ENCODE measurements at regions not wholly inside any gene's neighbourhood (a gene's known extent, or its start where the extent isn't known, plus 50 kb on each side); places are given as distances from the start of the nearest gene placed in this dataset.
"Not testable (repeated sequence)": the region's sequence is repeated elsewhere in the genome, so short reads cannot be mapped to it uniquely, and the experiment has no call there.

DNA sequence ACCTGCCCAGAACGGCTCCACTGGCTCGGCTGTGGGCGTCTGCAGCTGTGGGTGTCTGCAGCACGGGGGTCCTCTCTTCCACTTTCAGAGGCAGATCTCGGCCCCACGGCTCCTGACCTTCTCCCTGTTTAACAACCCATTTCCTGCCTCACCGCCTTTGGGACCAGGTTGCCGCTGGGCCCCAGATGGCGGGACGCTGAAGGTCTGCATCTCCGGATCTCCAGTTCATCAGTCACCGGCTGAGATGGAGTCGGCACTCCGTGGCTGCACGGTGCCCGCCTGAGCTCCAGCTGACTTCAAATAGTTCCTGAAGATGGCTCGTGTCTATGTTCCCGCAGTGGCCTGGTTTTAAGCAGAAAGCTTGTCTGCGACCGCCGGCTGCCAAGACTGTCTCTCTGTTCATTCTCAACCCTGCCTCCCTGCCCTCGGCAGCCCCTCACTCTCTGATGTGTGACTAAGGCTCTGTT, 475.9 kb downstream of the BRD1 start:
- no peak for DNase-seq (ENCODE audit: low read depth in 3 of 3)

DNA sequence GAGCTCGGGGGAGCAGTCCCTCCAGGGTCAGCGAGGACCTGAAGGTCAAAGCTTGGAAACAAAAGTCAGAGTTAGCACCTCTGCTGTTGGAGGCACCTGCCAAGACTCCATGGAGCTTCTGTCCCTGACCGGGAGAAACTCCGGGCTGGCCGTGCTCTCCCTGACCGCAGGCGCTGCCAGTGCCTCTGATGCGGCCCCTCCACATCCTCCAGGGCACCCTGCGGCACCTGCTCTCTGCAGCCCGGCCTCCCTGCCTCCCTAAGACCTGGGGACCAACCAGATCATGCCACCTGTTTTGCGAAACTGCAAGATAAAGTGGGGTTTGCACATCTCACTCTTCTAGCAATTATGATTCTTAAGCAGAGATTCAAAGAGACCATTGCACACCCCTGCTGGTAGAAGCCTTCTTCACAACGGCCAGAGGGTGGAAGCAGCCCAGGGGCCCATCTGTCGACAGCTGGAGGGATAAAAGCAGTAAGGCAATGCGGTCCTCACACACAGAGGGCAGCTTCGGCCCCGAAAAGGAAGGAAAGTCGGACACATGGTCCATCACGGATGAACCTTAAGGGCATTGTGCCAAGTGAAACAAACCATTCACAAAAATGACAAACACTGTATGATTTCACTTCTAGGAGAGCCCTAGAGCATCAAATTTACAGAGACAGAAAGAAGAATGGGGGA, 477.1 kb downstream of the BRD1 start:
- DNase-seq (ENCODE audit: low read depth in 3 of 3): no peak

DNA sequence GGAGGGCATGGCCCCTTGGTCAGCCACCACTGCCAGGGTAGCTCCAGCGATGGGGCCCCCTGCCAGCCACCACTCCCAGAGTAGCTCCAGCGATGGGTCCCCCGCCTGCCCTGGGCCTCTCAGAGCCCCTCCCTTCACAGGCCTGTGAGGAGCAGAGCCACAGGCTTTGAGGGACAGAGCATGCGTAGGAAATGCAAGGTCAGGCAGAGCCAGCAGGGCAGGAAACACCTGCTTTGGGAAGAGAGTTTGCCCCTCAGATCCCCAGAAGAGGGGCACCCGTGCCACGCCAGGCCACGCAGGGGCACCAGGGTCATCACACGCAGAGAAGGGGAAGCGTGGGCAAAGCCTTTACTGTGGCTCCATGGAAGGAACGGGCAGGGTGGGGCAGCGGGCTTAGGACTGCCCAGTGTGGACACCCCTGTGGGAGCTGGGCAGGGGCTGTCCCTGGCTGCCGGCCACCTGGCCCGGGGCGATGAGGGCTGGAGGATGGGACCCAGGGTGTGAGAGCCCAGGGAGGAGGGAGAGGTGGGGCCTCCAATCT, 477.8 kb downstream of the BRD1 start:
- DNase-seq (ENCODE audit: low read depth in 3 of 3): no peak

DNA sequence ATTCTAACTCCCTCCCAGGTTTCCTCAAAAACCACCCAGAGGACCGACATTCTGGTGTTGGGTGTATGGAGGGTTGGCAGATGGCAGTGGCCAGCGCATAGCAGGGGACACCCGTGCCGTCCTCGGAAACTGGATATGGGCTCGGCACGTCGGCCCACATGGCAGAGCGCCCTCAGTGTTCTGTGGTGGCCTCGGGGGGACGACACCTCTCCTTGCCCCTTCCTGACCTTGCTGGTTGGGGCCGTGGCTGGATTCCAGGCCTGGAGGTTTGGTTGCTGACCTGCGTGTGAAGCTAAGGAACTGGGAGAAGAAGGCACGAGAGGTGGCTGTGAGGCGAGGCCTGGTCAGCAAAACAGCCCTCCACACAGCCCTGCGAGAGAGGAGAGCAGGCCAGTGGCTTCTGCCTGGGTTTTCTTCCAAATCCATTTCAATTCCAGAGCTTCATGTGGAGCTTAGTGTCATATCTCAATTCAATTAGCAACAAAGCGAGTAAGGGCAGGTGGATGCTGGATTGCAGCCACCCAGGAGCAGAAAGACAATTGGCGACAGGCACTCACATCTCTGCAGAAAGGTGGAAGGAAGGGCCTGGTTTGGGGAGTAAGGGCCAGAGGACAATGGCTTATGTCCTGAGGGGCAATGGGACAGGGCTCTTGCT, 478.4 kb downstream of the BRD1 start:
- no peak for DNase-seq (ENCODE audit: low read depth in 3 of 3)

DNA sequence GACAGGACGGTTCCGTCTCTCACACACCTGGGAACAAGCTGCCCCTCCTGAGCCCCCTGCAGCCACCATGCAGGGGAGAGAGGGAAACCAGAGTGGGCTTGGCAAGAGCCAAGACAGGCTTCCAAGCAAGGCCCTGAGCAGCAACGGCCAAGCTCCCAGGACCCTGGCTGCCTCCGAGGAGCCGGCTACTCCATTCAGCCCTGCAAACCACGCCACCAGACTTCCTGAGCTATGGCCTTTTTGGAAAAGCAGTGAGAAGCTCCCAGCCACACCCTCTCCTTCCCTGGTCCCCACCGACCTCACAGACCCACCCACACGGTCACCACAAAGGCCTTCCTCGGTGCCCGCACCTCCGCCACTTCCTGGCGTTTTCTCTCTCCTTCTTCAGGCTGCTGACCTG, 479.0 kb downstream of the BRD1 start:
- no peak for DNase-seq (ENCODE audit: low read depth in 3 of 3)

DNA sequence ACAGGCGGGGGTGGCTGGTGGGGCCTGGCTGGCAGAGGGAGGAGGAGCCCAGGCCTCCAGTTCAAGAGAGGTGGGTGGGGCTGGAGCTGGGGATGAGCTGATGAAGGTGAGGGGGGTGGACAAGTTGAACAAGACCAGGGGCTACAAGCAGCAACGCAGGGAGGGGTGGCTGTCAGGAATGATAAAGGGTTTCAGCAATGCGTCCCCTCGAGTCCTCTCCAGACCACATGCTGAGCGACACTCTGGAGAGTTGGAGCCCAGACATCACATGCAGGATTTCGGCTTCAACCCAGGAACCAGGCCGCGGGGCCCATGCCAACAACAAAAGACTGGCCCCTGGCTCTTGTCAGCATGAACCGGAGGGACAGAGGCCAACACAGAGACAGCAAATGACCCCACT, 480.3 kb downstream of the BRD1 start:
- DNase-seq (ENCODE audit: low read depth in 3 of 3): no peak

DNA sequence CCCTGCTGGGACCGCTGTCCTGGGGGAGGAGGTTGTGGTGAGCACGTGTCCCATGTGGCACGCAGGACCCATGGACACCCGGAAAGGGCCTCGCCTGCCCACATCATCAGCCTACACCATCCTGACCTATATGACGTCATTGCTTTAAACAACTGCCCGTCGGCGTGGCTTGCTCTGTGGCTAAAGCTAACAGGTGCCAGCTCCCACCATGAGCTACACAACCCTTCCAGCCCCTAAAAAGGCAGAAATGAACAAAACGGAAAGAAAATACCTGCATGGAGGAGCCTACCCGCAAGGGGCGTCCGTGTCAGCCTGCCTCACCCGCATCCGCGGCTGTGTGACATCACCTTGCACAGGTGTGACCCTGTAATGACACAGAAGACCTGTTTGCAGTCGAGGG, 481.8 kb downstream of the BRD1 start:
- no peak for DNase-seq (ENCODE audit: low read depth in 3 of 3)

DNA sequence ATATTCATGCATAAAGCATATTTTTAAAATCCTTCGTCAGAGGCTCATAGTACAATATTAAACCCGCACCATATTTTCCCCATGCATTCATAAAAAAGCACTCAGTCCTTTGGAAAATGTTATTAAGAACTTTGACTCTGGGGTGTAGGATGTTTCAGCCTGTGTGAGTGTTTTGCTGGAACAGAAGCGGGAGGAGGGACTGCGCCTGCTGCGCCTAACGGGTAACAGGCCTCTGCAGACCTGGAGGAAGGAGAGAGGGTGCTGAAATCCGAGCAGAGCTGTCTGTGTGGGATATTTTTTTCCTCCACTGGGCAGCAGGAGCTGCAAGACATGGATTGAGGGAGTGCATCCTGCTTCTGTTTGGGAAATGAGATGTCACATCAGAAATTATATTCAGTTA, 483.0 kb downstream of the BRD1 start:
- no peak for DNase-seq (ENCODE audit: low read depth in 3 of 3)

DNA sequence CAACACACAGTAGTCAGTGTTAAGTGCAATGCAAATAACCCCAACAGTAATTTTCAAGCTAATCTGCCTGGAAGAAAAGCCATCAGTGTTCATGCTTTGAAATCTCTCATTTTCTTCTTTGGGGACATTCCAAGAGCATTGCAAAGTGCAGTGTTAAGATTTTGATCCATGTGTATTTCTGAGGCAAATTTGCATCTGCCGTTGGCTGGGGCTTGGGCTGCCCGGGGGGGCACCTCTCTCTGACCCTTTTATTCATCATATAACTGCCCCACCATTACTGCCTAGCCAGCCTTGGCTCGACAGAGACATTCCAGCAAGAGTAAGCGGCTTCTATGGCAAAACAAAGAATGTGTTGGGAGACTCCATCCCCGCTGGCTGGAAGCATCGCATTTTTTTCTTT, 483.5 kb downstream of the BRD1 start:
- DNase-seq (ENCODE audit: low read depth in 3 of 3): no peak

DNA sequence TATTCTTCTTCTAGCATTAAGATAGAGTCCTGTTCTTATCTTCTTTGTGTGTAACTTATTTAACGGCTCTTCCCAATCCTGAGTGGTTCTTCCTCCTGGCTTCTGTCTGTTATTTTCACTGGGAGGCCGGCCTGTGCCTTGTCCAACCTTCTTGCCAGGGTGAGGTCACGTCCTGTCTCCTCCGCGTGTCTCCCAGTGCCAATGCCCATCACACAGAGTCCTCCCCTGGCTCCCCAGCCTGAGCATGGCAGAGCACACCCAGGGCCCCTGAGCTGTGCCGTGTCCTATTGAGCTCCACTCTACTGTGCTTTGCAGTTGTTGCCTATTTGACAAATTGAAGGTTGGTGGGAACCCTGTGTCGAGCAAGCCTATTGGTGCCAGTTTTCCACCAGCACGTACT, 487.3 kb downstream of the BRD1 start:
- DNase-seq (ENCODE audit: low read depth in 3 of 3): no peak

DNA sequence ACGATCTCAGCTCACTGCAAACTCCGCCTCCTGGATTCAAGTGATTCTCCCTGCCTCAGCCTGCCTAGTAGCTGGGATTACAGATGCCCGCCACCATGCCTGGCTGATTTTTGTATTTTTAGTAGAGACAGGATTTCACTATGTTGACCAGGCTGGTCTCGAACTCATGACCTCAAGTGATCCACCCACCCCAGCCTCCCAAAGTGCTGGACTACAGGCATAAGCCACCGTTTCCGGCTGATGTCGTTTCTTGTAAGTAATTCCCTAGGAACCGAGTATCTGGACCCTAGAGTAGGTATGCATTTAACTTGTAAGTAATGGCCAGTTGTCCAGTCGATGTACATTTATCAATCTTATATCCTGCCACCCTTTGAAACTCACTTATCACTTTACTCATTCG, 491.2 kb downstream of the BRD1 start:
- DNase-seq (ENCODE audit: low read depth in 3 of 3): not testable (repeated sequence)

DNA sequence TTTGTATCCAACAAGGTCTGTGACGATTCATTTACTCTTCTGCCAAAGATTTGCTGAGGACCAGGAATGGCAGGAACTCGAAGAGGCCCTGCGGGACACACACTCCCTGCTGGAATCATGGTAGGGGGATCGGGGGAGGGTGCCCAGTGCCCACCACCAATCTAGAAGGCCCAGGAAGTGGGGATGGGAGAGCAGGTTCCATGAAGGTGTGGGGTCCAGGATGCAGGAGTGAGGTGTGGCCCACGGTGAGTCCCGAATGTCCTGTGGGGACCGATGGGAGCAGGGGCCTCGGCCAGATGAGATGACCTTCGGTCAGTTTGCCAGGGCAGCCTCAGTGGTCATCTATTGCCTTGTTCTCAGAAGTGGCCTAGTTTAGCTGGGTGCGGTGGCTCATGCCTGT, 492.7 kb downstream of the BRD1 start:
- DNase-seq (ENCODE audit: low read depth in 3 of 3): no peak

DNA sequence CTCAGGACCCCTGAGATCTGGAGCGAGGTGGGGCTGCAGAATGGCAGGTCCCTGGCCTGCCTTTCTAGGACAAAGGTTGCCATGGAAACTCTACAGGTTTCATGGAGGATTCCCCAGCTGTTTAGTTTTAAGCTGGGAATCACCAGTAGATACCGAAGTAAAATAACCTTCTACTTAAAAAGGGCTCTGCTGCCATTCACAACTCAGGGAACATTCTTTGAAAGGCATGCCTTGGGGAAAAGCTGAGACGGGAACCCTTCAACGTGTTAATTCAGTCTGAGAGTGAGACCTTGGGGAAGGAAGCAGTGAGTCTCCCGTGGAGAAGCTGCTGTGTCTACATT, 493.3 kb downstream of the BRD1 start:
- DNase-seq (ENCODE audit: low read depth in 3 of 3): no peak

DNA sequence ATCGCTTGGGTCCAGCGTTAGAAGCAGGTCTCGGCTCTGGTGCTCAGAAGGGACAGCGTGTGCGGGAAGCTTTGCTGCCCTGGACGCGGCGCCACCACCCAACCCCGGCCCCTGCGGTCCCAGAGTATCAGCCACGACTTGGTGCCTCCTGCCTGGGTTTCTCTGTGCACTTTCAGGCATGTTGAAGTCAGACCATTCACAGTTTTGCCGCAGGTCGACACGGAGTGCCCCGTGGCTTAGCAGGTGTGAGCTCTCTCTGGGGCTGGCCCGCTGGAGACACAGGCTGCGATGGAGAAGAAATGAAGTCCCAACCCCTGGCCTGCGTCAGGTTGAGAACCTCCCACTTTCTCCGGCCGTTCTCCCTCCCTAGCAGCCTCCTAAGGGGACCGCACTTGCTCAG, 494.5 kb downstream of the BRD1 start:
- no peak for DNase-seq (ENCODE audit: low read depth in 3 of 3)

DNA sequence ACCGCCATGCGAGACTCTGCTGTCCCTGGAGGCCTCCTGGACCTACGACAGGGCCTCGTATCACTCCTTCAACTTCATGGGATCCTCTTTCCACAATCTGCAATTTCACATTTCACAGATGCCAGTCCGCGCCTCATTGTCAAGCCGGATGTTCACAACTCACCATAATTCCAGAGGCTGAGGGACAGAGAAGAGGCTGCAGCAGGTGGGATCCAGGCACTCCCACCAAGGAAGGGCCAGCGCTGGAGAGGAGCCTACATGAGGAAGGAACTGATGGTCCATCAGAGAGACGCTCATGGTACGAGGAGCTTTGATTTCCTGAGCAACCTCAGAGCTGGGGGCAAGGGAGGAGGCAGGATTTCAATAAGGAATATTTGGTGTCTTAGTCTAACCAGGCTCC, 495.0 kb downstream of the BRD1 start:
- DNase-seq (ENCODE audit: low read depth in 3 of 3): no peak

DNA sequence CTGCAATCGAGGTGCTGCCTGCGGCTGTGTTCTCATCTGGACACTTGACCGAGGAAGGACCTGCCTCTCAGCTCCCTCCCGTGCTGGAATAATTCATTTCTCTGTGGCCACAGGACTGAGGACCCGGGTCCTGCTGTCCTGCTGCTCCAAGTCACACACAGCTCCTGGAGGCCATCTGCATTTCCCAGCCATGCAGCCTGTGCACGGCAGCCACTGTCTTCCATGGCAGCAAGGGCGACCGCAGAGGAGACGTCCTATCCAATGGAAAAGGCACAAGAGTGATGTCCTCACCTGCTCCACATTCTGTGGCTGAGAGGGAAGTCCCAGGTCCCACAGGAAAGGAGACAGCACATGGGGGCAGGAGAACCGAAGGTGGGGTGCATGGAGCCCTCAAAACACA, 495.8 kb downstream of the BRD1 start:
- no peak for DNase-seq (ENCODE audit: low read depth in 3 of 3)

DNA sequence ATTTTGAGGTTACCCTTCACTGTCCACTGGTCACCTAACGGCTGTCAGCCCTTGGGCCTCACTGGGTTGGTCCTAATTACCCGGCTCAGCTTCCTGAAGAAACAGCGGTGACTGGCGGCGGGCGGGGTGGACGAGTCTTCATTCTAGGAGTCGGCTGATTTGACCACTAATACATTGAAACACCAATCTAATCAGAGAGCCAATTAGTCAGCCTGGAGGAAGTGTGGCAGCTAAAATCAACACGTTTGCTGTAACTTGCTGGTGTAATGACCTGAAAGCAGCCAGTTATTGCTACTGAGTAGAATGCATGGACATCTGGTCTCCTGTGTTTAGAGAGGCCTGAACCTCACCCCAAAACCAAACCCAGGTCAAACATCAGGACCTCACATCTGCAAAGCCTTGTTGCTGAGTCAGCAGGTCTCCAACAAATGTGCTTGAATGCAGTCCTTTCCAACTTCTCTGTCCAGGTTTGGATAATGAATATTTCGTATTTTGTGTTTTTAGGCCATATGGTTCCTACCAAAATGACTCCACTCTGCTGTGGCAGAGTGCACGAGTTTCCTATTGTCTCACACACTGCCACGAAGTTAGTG, 496.4 kb downstream of the BRD1 start:
- no peak for DNase-seq (ENCODE audit: low read depth in 3 of 3)

DNA sequence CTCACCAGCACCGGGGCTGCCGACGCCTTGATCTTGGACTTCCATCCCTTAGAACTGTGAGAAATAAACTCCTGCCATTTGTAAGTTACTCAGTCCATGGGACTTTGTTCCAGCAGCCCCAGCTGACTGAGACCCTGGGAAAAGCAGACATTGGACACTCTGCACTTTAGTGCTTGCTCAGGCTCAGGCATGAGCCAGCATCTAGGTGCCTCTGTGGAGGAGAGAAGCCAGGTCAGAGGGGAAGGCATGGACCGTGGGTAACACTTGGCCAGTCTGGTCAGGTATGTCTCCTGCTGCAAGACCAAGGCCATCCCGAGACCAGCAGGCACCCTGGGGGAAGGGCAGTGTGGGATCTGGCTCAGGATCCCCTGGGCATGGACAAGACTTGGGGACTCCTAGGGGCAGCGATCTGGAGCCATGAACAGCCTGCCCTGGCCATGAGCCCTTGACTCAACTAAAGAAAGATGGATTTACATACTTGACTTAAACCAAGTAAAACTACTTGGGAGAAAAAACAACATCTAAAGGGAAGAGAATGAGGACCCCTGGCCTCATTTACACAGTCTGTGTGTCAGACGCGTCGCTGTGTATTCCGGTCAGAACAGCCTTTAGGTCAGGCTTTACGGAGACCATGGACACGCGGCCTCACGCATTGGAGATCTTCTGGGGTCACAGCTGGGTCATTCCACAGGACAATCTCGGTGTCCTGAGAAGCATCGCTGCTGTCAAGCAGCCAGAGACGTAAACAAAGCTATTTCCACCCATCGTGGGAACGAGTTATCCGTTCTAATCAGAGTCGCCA, 497.1 kb downstream of the BRD1 start:
- DNase-seq (ENCODE audit: low read depth in 3 of 3): no peak

DNA sequence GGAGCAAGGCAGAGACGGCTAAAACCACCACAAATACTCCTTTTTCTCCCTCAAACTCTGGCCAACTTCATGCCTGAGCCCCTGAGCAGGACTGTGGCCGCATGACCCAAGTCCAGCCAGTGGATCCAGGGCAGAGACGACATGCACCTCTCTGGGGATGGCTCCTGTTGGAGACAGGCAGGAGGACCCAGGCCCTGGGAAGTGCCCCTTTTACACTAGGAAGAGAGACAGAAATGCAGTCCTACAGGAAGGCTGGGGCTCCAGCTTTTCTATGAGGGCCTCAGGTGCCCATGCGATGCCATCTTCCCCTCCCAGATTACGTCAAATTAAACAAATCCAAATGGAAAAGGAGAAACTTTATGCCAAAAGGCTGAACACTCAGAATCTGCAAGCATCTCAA, 498.0 kb downstream of the BRD1 start:
- no peak for DNase-seq (ENCODE audit: low read depth in 3 of 3)

DNA sequence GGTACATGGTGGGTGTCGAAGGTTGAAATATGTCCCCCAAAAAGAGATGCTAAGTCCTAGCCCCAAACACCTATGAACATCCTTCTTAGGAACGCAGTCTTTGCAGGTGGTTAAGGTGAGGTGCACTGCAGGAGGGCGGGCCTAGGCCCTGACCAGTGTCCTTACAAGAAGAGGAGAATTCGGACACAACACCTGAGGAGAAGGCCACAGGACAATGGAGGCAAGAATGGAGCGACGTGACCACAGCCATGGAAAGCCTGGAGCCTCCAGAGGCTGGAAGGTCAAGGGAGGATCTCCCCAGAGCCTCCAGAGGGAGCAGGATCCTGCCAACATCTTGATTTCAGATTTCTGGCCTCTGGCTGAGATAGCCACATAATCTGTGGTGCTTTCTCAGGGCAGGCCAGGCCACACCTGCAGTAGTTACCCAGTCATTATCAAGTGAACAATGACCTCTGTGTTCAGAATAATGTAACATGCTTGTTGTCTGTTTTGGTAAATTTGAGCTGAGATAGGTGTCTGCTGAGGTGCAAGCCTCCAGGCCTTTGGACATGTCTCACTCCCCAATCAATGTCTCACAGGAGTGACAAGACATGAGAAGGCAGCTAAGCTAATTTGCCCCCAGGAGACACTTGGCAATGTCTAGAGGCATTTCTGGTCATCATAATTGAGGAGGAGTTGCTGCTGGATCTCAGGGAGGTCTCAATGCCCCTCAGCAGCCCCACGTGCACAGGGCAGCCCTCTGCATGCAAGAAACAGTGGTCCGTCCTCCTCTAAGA, 498.9 kb downstream of the BRD1 start:
- no peak for DNase-seq (ENCODE audit: low read depth in 3 of 3)

DNA sequence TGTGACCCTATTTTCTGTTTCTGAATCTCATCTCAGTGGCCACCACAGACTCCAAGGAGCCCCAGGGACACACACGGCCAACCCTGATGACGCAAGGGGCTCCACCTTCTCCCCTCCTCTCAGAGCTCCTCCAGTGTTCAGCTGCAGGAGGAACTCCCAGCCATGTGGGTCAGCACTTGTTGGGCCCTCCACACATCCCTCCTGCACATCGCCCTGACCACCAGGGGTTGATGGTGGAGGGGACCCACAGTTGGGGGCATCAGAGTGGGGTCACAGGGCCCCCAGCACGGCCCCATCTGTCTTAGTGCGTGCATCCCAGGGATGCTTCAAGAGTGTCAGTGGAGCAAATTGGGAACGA, 499.6 kb downstream of the BRD1 start:
- DNase-seq (ENCODE audit: low read depth in 3 of 3): no peak
